ENCODE measurements at regions not wholly inside any gene's neighbourhood (a gene's known extent, or its start where the extent isn't known, plus 50 kb on each side); places are given as distances from the start of the nearest gene placed in this dataset.

GRCh38 chr11:11117730-11118129, 235.3 kb downstream of the CSNK2A3 start:
- Histone ChIP-seq H3K36me3 (ENCODE audit: control insufficient read depth, insufficient read depth, low read length) (no peaks in the 10 kb centered on the region), H3K4me3 (replicated peaks; ENCODE audit: low read depth, low read length) (no peak overlapping the region), H3K27me3 (replicated peaks; ENCODE audit: control insufficient read depth, insufficient read depth, low read length) (no peaks in the 10 kb centered on the region)
- TF ChIP-seq CTCF (IDR thresholded peaks at IDR 0.05; ENCODE audit: insufficient read depth, low read length, poor library complexity, severe bottlenecking) = no peak
- DNase-seq (ENCODE audit: extremely low read depth, insufficient read length) = no peak

GRCh38 chr11:11115475-11115874, 237.6 kb downstream of the CSNK2A3 start:
- Histone ChIP-seq H3K4me3 (replicated peaks; ENCODE audit: low read depth, low read length) (no peak overlapping the region), H3K36me3 (ENCODE audit: control insufficient read depth, insufficient read depth, low read length) (no peaks in the 10 kb centered on the region), H3K27me3 (replicated peaks; ENCODE audit: control insufficient read depth, insufficient read depth, low read length) (no peaks in the 10 kb centered on the region)
- TF ChIP-seq CTCF (IDR thresholded peaks at IDR 0.05; ENCODE audit: insufficient read depth, low read length, poor library complexity, severe bottlenecking) = no peak
- DNase-seq (ENCODE audit: extremely low read depth, insufficient read length) = no peak

- no peaks in the 10 kb centered on the region for H3K27me3 ChIP-seq (replicated peaks; ENCODE audit: control insufficient read depth, insufficient read depth, low read length)
- no peaks in the 10 kb centered on the region for H3K36me3 ChIP-seq (ENCODE audit: control insufficient read depth, insufficient read depth, low read length)
- no peak for DNase-seq (ENCODE audit: extremely low read depth, insufficient read length)
- TF ChIP-seq CTCF (IDR thresholded peaks at IDR 0.05; ENCODE audit: insufficient read depth, low read length, poor library complexity, severe bottlenecking) = no peak
- H3K4me3 ChIP-seq (replicated peaks; ENCODE audit: low read depth, low read length) = no peak overlapping the region
Observed at GRCh38 chr11:11113626-11114025, 239.4 kb downstream of the CSNK2A3 start.

- H3K27me3 ChIP-seq (replicated peaks; ENCODE audit: control insufficient read depth, insufficient read depth, low read length) = no peaks in the 10 kb centered on the region
- no peak for DNase-seq (ENCODE audit: extremely low read depth, insufficient read length)
- no peak overlapping the region for H3K4me3 ChIP-seq (replicated peaks; ENCODE audit: low read depth, low read length)
- H3K36me3 ChIP-seq (ENCODE audit: control insufficient read depth, insufficient read depth, low read length) = no peaks in the 10 kb centered on the region
- no peak for TF ChIP-seq CTCF (IDR thresholded peaks at IDR 0.05; ENCODE audit: insufficient read depth, low read length, poor library complexity, severe bottlenecking)
Observed at GRCh38 chr11:11108026-11108425, 245.0 kb downstream of the CSNK2A3 start.

- Histone ChIP-seq H3K36me3 (ENCODE audit: control insufficient read depth, insufficient read depth, low read length) (no peaks in the 10 kb centered on the region), H3K27me3 (replicated peaks; ENCODE audit: control insufficient read depth, insufficient read depth, low read length) (no peaks in the 10 kb centered on the region), H3K4me3 (replicated peaks; ENCODE audit: low read depth, low read length) (no peak overlapping the region)
- DNase-seq (ENCODE audit: extremely low read depth, insufficient read length) = no peak
- no peak for TF ChIP-seq CTCF (IDR thresholded peaks at IDR 0.05; ENCODE audit: insufficient read depth, low read length, poor library complexity, severe bottlenecking)
Observed at GRCh38 chr11:11107076-11107723, 245.8 kb downstream of the CSNK2A3 start.

- no peaks in the 10 kb centered on the region for H3K27me3 ChIP-seq (replicated peaks; ENCODE audit: control insufficient read depth, insufficient read depth, low read length)
- DNase-seq (ENCODE audit: extremely low read depth, insufficient read length) = no peak
- no peak for TF ChIP-seq CTCF (IDR thresholded peaks at IDR 0.05; ENCODE audit: insufficient read depth, low read length, poor library complexity, severe bottlenecking)
Observed at GRCh38 chr11:11105361-11105760, 247.5 kb upstream of the ZBED5 start.

More at GRCh38 chr11:11105361-11105760, 247.5 kb upstream of the ZBED5 start:
- no peaks in the 10 kb centered on the region for H3K36me3 ChIP-seq (ENCODE audit: control insufficient read depth, insufficient read depth, low read length)
- no peak overlapping the region for H3K4me3 ChIP-seq (replicated peaks; ENCODE audit: low read depth, low read length)
